NCI-H146 treated with DMSO at 0.1 percent for 48 hours (cell line): ENCODE measurements at regions not wholly inside any gene's neighbourhood (a gene's known extent, or its start where the extent isn't known, plus 50 kb on each side); places are given as distances from the start of the nearest gene placed in this dataset.

ENCODE experiments used
- DNase-seq: peaks from one replicate; lab custom pipeline; 2025; ENCODE audit not compliant: unreplicated experiment; lab: John Stamatoyannopoulos, UW

- no peak for DNase-seq
Observed at GRCh38 chr13:67410645-67411044, 180.5 kb upstream of the PCDH9 start.

- no peak for DNase-seq
Observed at GRCh38 chr13:67408798-67409197, 178.7 kb upstream of the PCDH9 start.

GRCh38 chr13:67402546-67402945 lies 172.4 kb upstream of the PCDH9 start:
- DNase-seq: no peak

DNA sequence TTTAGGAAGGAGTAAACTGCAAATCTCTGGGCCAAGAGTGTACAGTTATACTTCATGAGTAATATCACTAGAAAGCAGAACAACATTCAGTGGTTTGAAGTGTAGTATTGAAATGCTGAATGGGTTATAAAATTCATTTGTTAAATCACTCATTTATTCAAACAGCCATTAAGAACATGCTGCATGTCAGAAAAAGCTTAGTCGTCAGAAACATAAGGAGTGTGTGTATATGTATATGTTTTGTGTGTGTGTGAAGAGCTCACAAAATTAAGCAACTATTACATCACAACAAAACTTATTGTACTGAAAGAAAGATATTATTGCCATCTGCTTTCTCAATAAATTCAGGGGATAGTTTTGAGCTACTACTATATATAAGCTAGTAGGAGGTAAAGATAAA lies 165.4 kb upstream of the PCDH9 start:
- DNase-seq: no peak

DNA sequence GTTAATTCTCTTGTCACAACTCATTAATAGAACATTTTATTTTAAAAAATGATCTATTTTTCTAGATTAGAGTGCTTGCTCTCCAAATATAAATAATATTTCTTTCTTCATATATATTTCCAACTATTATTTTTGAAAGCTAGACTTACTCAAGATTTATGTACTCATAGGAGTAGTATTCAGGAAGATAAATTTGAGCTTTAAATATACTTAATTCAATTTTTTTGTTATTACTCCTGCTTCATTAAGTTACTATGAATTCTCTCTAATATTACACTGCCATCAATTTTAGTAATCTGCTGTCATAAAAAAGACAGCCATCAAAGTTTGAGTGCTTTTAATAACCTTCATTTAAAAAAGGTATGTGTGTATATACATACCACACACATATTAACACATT lies 161.9 kb upstream of the PCDH9 start:
- DNase-seq: no peak

GRCh38 chr13:67390462-67391086 lies 160.4 kb upstream of the PCDH9 start:
- no peak for DNase-seq

GRCh38 chr13:67389171-67389570 lies 159.0 kb upstream of the PCDH9 start:
- DNase-seq: no peak

GRCh38 chr13:67383109-67383757 lies 153.1 kb upstream of the PCDH9 start:
- peak; percentile 34 for DNase-seq

DNA sequence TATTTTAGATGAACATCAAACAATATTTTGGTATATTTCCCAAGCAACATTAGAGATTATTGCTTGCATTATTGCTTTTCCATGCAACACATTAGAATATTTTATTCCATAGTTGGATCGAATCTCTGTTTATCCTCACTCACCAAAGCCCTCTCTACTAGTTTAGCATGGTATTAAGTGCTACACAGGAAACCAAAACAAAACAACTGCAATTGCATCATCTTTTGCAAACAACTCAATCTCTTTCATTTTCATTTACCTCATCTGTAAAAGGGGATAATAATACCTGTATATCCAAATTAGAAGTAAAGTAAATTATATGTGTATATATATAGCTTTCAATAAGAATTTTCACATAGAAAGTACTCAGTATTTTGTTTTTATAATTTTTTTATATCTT lies 147.8 kb upstream of the PCDH9 start:
- no peak for DNase-seq

DNA sequence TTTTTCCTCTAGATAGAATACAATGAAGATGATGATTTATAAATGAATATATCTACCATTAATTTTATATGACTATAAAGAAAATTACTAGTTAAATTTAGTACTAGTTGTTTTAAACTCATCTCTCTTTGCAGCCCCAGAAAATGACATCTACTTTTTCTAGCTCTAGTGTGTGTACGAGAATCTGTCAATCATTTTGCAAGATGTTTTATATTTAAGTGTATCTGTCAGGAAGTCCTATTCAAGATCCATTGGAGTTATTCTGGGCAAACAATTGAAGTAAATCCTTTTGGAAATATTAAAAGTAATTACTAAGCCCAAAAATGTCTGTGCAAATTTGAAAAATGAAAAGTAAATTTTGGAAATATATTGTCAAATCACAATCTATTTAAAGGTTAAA lies 144.3 kb upstream of the PCDH9 start:
- no peak for DNase-seq

DNA sequence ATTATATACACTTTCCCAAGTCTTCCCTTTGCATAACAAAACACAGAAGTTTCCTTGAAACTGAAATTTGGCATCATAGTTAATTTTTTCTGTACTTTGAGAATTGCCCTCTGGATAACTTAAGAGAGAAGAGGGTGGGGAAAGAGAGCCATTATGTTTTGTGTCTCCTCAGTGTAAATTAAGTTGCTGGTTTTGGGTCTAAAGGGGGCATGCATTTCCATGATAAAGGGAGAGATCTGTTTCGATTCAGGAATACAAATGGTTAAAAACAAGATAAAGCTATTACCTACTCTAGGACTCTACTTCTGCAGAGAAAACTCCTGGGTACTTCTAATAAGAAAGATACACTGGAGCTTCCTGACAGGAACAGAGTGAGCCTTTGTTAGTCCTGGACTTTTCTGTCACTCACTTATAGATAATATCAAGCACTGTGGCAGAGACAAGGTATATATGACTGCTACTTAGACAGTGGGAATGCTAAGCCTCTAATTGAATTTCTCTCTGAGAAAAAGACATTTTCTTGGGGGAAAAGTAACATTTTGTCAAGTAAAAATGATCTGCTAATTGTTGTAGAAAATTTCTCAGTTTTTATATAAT lies 142.8 kb upstream of the PCDH9 start:
- no peak for DNase-seq

DNA sequence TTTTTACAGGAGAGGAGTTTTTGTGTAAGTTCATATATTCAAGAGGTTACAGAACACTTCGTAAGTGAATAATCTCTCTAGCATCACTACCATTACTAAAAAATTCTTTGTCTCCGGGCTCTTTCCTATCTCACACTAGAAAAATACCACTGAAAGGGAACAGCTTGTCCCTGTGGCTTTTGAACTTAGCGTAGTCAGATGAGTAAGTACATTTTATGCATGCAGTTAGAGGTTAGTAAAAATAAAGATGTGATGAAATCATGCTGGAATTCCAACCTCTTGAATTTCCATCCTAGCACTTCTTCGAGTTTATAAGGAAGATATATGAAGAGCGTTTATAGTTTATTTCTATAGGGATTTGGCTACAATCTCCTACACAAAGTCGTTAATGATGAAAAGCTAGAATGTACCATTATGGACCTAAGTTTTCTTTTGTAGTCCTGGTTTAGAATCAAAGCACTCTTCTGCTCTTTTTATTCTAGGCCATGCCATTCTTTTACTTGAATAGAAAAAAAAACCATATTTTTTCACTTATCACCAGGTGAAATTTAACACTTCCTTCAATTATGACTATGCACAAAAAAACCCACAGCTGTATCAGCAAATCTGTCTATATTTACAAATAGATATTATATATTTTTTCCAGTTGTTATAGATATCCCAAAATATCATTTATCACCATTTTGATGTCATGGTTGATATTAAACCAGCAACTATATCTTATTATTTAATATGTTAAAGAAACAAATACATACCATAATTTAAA lies 139.9 kb upstream of the PCDH9 start:
- no peak for DNase-seq

DNA sequence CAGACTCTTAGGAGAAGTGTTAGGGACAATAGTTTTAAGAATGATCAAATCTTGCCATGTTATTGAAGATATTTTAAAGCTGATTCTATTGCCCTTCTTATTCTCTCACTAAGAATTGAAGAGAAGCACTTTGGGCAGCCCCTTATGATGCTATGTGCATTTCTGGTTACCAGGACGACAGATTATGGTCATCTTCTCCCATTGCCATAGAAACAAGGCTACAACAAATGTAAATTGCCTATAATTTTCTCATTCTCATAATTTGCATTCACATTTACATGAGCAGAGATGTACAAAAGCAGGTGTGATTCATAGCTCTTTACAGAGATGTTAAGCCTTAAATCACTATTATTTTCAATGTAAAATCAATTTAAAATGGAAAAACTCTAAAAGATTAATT lies 137.3 kb upstream of the PCDH9 start:
- DNase-seq: no peak

DNA sequence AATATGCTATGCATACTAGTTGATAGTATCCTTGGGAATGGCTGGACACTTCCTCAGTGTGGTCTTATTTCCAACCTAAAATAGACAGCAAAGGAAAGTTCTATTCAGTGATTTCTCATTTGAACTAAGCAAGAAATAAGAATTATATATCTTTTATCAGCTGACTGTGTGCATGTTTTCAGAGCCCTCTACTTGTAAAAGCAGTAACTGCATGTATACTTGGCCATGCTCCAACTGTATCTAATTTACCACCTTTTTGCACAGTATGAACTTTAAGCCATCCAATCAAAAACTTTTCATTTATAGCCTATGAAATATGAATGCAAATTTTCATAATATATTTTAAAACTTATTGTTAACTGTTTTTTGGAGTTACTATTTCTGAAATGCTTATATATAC lies 136.4 kb upstream of the PCDH9 start:
- DNase-seq: no peak

DNA sequence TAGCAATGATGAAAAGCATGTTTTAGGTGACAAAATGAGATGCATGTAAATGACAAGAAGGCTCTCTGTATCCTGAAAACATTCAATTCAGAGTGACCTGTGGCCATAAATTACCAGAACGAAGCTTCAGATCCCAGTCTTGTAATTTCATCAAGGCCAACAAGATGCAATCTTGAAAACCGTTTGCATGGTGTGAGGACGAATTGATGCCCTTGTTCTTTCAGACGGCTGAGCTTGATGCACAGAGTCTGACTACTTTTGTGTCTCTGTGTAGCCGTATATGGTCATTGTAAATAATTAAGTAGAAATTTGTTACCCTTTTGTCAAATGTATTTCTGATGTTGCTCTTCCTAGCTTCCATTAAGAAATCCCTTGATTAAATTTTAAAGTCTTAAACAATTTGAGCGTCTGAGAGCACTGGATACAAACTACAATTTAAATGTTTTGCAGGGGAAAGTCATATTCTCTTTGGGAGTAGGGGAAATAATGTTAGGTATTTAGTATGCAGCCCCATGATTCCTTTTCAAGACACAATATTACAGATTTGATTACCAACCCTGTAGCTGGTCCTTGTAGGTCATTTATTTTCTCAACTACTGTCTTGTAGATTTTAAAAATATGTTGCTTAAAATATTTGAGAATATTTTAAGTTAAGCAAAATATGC lies 125.8 kb upstream of the PCDH9 start:
- DNase-seq: no peak

DNA sequence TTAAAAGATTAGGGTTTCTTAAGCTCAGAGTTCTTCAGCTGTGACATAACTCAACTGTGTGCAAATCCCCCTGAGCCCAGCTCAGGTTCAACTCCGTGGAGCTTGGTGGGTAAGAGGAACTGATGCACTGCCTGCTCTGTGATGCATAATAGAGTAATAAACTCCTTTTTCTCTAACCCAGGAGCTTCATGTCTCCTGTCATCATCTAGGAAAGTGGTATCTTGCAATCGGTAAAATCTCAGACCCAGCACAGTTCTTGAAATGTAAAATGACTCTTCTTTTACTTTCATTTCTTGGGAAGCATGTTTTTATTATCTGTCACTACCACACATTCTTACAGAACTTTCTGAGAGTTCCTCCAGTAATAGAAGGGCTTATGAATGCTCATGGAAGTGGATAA lies 123.8 kb upstream of the PCDH9 start:
- no peak for DNase-seq

DNA sequence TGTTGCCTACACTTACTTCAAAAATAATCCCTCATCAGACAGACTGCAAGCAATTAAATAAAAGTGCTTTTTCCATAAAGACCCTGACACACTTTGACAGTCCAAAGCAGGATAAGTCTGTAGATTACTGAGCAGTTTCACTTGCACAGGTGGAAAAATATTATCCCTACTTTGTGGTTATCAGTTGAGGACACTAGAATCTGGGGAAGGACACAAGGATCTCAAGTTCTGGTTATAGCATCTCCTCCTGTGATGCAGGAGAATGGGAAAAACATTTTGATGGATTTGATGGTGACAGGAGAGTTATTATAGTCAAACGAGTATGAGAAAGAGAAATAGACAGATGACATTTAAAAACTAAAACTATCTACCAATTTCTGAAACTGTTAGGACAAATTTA lies 122.9 kb upstream of the PCDH9 start:
- no peak for DNase-seq

DNA sequence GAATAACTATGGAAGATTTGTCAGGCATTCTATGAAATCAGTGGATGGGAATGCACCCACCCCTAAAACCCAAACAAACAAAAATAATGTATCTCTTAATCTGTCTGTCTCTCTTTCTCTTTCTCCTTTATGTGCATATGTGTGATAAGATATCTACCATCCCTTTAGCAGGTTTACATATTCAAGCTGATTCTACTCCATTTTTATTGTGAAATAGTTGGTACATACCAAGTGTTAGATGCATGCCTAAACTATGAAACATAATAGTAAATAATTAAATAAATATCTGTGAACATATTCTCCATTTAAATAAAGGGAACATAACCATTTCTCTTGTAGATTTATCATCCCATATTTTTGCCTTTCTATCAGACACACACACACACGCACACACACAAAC lies 121.8 kb upstream of the PCDH9 start:
- no peak for DNase-seq

GRCh38 chr13:67351114-67351513 lies 121.0 kb upstream of the PCDH9 start:
- DNase-seq: no peak

- DNase-seq: peak; percentile 57
Observed at GRCh38 chr13:67343777-67344176, 113.6 kb upstream of the PCDH9 start.

GRCh38 chr13:67341406-67341805 lies 111.3 kb upstream of the PCDH9 start:
- no peak for DNase-seq

DNA sequence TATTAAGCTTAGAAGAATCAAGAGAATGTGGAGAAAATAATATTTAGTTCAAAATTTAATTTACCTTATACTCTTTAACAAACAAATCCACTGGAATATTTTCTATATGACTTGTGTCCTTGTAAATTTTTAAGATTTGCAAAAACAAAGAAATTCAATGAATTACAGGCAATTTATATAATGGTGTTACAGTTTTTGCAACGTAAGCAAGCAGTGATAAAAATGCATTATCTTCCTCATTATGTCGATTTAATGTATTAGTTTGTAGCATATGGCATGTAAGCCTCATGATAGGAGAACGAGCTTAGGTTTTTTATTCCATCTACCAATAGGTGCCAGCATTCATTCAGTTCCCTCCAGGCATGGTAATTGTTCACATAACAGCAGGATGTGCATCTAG lies 100.0 kb upstream of the PCDH9 start:
- DNase-seq: no peak
